GM21619 (cell line): ENCODE measurements at regions not wholly inside any gene's neighbourhood (a gene's known extent, or its start where the extent isn't known, plus 50 kb on each side); places are given as distances from the start of the nearest gene placed in this dataset.
"Not testable (repeated sequence)": the region's sequence is repeated elsewhere in the genome, so short reads cannot be mapped to it uniquely, and the experiment has no call there.

Experiments used
- ATAC-seq: cut with Tn5 transposase; IDR thresholded peaks from one replicate; pipeline ENCODE4 v1.9.1; 2021; ENCODE audit not compliant: unreplicated experiment

GRCh38 chr3:164779816-164780215, 298.5 kb downstream of the SI start:
- ATAC-seq = no peak

- ATAC-seq = no peak
Measured at GRCh38 chr3:164752812-164753211, 325.5 kb downstream of the SI start.

GRCh38 chr3:164748626-164749025, 329.7 kb downstream of the SI start:
- ATAC-seq = no peak

- no peak for ATAC-seq
Measured at GRCh38 chr3:164741869-164742268, 336.4 kb downstream of the SI start.

GRCh38 chr3:164737174-164737573, 341.1 kb downstream of the SI start:
- ATAC-seq = no peak

- ATAC-seq = no peak
Measured at GRCh38 chr3:164732166-164732565, 346.1 kb downstream of the SI start.

GRCh38 chr3:164730815-164731360, 347.4 kb downstream of the SI start:
- ATAC-seq = no peak

GRCh38 chr3:164723396-164723795, 354.9 kb downstream of the SI start:
- no peak for ATAC-seq

GRCh38 chr3:164702808-164703207, 375.5 kb downstream of the SI start:
- not testable (repeated sequence) for ATAC-seq

GRCh38 chr3:164687902-164688301, 390.4 kb downstream of the SI start:
- ATAC-seq = no peak

- ATAC-seq = no peak
Measured at GRCh38 chr3:164687211-164687610, 391.1 kb downstream of the SI start.

GRCh38 chr3:164683489-164683888, 394.8 kb downstream of the SI start:
- no peak for ATAC-seq

- ATAC-seq = no peak
Measured at GRCh38 chr3:164679245-164679644, 399.1 kb downstream of the SI start.

GRCh38 chr3:164677317-164677716, 401.0 kb downstream of the SI start:
- ATAC-seq = no peak

GRCh38 chr3:164673738-164674137, 404.6 kb downstream of the SI start:
- no peak for ATAC-seq

- no peak for ATAC-seq
Measured at GRCh38 chr3:164658125-164658524, 420.2 kb downstream of the SI start.

GRCh38 chr3:164657631-164658030, 420.7 kb downstream of the SI start:
- ATAC-seq = no peak

GRCh38 chr3:164655462-164655861, 422.8 kb downstream of the SI start:
- no peak for ATAC-seq

- no peak for ATAC-seq
Measured at GRCh38 chr3:164641071-164641470, 437.2 kb downstream of the SI start.

GRCh38 chr3:164640591-164640990, 437.7 kb downstream of the SI start:
- ATAC-seq = no peak

- ATAC-seq = no peak
Measured at GRCh38 chr3:164620956-164621355, 457.3 kb downstream of the SI start.

- no peak for ATAC-seq
Measured at GRCh38 chr3:164620423-164620822, 457.9 kb downstream of the SI start.

- ATAC-seq = no peak
Measured at GRCh38 chr3:164612751-164613150, 465.5 kb downstream of the SI start.
